ENCODE measurements at regions not wholly inside any gene's neighbourhood (a gene's known extent, or its start where the extent isn't known, plus 50 kb on each side); places are given as distances from the start of the nearest gene placed in this dataset.
"Not testable (repeated sequence)": the region's sequence is repeated elsewhere in the genome, so short reads cannot be mapped to it uniquely, and the experiment has no call there.

DNA sequence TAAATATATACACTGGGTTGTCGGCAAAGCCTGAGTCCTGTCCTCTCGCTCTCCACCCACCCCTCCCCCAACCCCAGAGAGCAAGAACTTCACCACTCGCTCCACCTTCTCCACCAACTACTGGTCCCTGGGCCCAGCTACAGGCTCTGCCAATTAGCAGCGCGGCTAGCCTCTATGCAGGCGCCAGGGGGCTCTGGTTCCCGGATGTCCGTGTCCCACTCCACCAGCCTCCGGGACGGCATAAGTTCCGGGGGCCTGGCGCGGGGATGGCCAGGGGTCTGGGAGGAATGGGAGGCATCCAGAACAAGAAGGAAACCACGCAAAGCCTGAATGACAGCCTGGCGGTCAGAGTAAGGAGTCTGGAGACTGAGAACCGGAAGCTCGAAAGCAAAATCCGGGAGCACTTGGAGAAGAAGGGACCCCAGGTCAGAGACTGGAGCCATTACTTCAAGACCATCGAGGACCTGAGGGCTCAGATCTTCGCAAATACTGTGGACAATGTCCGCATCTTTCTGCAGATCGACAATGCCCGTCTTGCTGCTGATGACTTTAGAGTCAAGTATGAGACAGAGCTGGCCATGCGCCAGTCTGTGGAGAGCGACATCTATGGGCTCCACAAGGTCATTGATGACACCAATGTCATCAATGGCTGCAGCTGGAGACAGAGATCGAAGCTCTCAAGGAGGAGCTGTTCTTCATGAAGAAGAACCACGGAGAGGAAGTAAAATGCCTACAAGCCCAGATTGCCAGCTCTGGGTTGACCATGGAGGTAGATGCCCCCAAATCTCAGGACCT is 224.3 kb upstream of the ID4 start:
- not testable (repeated sequence) for DNase-seq (ENCODE audit: low spot score)

DNA sequence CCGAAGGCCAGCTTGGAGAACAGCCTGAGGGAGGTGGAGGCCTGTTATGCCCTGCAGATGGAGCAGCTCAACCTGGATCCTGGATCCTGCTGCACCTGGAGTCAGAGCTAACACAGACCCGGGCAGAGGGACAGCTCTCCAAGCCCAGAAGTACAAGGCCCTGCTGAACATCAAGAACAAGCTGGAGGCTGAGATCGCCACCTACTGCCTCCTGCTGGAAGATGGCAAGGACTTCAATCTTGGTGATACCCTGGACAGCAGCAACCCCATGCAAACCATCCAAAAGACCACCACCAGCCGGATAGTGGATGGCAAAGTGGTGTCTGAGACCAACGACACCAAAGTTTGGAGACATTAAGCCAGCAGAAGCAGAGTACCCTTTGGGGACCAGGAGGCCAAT is 223.5 kb upstream of the ID4 start:
- DNase-seq (ENCODE audit: low spot score), result no peak

DNA sequence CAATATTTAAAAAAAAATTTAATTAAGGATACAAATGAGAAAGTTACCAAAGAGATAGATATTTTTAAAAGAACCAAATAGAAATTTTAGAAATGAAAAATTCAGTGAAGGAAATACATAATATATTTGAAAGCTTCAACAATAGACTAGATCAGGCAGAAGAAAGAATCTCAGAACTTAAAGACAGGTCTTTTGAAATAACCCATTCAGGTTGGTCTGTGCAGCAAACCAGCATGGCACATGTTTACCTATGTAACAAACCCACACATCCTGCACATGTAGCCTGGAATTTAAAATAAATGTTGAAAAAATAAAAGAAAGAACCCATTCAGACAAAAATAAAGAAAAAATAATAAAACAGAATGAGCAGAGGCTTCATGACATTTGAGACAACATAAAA is 221.1 kb upstream of the ID4 start:
- no peak for DNase-seq (ENCODE audit: low spot score)

- no peak for DNase-seq (ENCODE audit: low spot score)
These were observed 204.9 kb upstream of the ID4 start for GRCh38 chr6:19632230-19632629.

- DNase-seq (ENCODE audit: low spot score), result no peak
These were observed 204.4 kb upstream of the ID4 start for GRCh38 chr6:19632786-19633185.

DNA sequence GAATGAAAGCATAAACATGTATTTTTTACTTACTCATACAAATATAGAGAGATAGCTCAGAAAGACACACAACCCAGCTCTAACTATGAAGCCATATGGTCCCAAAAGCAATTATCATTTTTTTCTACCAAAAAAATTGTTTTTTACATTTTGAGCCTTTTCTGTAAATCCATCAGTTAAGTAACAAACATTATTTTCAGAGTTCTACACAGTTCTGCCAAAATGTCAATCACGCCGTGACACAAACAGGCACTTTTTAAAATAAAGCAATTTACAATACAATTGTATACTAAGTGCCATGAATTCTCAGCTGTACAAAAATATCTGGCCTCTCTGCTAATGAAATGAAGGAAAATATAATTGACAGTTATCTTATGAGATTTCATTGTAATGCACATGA is 201.4 kb upstream of the ID4 start:
- no peak for DNase-seq (ENCODE audit: low spot score)

GRCh38 chr6:19637010-19637409 is 200.2 kb upstream of the ID4 start:
- DNase-seq (ENCODE audit: low spot score), result no peak

- no peak for DNase-seq (ENCODE audit: low spot score)
These were observed 198.2 kb upstream of the ID4 start for GRCh38 chr6:19638931-19639330.

DNA sequence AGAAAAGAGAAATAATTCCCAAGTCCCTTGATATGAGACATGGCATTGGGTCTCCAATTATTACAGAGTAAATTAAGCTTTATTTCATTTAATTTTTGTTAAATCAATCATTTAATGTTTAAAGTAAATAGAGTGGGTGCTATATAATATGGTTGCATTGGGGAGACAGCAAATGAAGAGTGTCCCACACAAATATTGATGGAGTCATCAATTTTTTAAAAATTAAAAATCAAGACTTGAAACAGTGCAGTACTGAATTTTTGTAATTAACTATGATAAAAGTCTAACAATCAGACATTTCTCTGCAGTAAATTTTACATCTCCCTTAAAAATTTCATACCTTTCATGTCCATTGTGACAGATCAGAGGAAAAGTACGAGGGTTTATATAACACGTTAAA is 193.9 kb upstream of the ID4 start:
- DNase-seq (ENCODE audit: low spot score), result no peak

DNA sequence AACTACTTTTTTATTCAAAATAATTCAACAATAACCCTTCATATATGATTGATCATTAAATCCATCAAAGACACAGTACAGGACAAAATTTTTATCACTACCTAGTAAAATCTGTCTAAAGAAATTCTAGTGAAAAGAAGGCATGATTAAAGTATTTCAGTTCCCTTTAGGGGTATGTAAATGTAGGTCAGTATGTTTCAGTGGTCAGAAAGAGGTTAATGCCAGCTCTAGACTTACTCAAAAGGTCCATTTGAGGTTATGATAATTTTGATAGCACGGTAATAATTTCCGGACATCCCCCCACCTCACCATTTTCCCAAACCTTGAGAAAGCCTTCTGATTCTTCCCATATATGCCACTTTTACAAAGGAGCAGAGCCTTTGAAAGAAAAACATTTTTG is 193.5 kb upstream of the ID4 start:
- DNase-seq (ENCODE audit: low spot score), result no peak

- no peak for DNase-seq (ENCODE audit: low spot score)
These were observed 181.4 kb upstream of the ID4 start for GRCh38 chr6:19655744-19656143.

- no peak for DNase-seq (ENCODE audit: low spot score)
These were observed 176.9 kb upstream of the ID4 start for GRCh38 chr6:19660123-19660910.

GRCh38 chr6:19662911-19663310 is 174.3 kb upstream of the ID4 start:
- no peak for DNase-seq (ENCODE audit: low spot score)

GRCh38 chr6:19663479-19663878 is 173.7 kb upstream of the ID4 start:
- DNase-seq (ENCODE audit: low spot score), result no peak

DNA sequence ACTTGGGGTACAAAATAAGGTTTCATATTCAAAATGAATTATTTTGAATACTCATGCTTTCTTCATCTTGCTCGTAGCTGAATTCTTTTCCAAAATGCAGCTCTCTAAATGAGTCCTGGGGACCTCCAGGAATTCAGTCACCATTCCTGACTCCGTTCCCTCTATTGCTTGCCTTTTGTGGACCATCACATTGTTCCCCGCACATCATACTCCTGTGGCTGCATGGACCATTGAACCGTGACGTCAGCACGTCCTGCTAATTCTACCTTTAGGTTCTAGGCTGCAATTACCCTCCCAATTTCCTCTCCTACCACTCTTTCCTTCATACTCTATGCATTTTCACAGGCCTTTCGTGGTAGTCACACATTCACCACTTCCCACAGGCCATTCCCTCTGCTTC is 173.1 kb upstream of the ID4 start:
- no peak for DNase-seq (ENCODE audit: low spot score)

- no peak for DNase-seq (ENCODE audit: low spot score)
These were observed 172.1 kb upstream of the ID4 start for GRCh38 chr6:19664878-19665612.

DNA sequence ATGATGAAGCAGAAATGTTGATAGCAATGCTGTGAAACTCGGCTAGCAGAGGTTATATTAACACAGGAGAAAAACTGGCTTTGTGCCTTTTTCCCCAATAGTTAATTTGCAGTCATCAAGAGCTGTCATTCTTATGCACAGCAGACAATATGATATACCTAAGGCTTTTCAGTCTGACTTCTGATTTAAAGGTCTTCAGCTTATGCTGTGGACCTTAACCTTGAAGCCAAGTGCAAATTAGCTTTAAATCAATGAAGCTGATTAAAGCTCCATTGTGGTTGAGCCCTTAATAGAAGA is 171.6 kb upstream of the ID4 start:
- no peak for DNase-seq (ENCODE audit: low spot score)

GRCh38 chr6:19668710-19669109 is 168.5 kb upstream of the ID4 start:
- DNase-seq (ENCODE audit: low spot score), result no peak

DNA sequence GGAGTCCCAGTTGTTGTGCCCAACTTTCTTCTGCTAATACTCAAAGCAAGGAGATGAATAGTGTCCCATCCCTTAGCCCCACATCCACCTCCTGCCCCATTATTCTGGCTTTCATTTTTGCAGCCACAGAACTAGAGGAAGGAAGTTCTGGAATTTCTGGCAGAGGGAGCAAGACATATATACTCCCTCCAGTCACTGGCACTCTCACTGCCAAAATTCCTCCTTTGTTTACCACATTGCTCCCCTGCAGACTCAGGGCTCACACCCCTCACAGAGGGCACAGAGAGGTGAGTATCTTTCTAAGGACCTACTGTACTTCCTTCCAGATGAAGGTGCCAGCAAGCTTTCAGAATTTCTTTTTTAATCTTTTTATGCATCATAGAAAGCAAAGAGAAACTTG is 168.0 kb upstream of the ID4 start:
- peak; percentile 26 for DNase-seq (ENCODE audit: low spot score)

DNA sequence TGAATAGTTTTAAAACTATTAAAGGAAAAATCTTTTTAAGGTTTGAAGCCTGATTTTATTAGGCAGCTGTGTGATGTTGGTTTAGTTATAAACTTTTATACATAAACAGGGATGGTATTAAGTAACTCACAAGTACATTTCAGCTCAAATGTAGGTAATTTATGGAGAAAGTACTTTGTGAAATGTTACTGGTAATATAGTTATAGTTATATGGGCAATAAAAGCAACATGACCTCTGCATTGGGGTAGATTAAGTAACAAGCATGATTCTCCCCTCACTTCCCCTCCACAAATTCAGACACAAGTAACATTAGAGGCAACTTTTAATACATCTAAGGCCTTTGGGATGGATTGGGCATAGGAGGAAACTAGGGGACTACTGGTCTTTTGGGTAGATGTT is 154.3 kb upstream of the ID4 start:
- DNase-seq (ENCODE audit: low spot score), result no peak

DNA sequence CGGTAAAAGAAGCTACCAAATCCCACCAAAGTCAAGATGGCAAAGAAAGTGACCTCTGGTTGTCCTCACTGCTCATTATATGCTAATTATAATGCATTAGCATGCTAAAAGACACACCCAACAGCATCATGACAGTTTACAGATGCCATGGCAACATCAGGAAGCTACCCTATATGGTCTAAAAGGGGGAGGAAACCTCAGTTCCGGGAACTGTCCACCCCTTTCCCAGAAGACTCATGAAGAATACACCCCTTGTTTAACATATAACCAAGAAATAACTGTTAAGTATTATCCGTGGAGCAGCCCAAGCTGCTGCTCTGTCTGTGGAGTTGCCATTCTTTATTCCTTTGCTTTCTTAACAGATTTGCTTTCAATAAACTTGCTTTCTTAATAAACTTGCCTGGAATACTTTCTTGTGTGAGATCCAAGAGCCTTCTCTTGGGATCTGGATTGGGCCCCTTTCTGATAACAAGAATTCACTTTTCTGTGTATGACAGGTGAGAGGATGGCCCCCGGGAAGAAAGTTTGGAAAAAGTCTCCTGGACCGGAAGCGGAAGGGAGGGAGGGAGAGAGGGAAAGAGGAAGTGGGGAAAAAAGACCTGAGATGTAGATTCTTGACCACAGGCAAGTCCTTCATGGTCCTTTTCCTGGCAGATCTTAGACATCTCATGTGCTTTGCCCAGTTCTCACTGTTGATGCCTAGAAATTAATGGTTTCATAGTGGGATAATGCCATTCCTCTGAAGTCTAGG is 146.7 kb upstream of the ID4 start:
- no peak for DNase-seq (ENCODE audit: low spot score)

- peak; percentile 30 for DNase-seq (ENCODE audit: low spot score)
These were observed 145.6 kb upstream of the ID4 start for GRCh38 chr6:19691465-19692167.

Data from AG08396 (cell line).